HCT116 (cell line): ENCODE measurements at regions not wholly inside any gene's neighbourhood (a gene's known extent, or its start where the extent isn't known, plus 50 kb on each side); places are given as distances from the start of the nearest gene placed in this dataset.

ENCODE experiments used
- ATAC-seq: fragments of 200-7000 bp; cut with Tn5 transposase; 2 replicates; pipeline ENCODE4 v1.9.1; 2020; ENCODE audit warnings: mild to moderate bottlenecking, moderate library complexity
- BruUV-seq: library from RNA; stranded (reverse); fragments of 400-500 nt; replicated peaks from 2 replicates; lab custom pipeline; 2021; lab: Mats Ljungman, UMichigan
- CTCF ChIA-PET: fragments of 300-600 bp; sonication (Branson Sonifier 250); formaldehyde crosslinking; loops from one replicate; lab custom pipeline; 2021; ENCODE audit warnings: antibody characterized with exemption; lab: Charles Lee
- POLR2A ChIA-PET: fragments of 300-600, 350-600 bp; sonication (Branson Sonifier 250); formaldehyde crosslinking; loops from one replicate; lab custom pipeline; 2021; ENCODE audit warnings: antibody characterized with exemption; lab: Charles Lee
- RAD21 ChIA-PET, 2 experiments: fragments of 300-600 bp; sonication (Branson Sonifier 250); formaldehyde crosslinking; loops; one replicate each; lab custom pipeline; 2023; ENCODE audit warnings: low total read pairs in 2 of 2; ENCODE audit not compliant: uncharacterized antibody in 2 of 2, unreplicated experiment in 2 of 2, low non-redundant PET in 1 of 2; lab: Charles Lee
- DNase-seq: peaks from one replicate; pipeline ENCODE4 v3.0.0-alpha.2; 2010; ENCODE audit warnings: low read depth, low spot score
- H2AFZ ChIP-seq: fragments of 200-600 bp; shearing (Covaris generic), sonication (generic); 2 replicates; pipeline ENCODE4 v1.6.1; 2017; ENCODE audit warnings: low read depth, mixed run types, mixed read lengths, antibody characterized with exemption, low read length; ENCODE audit not compliant: poor library complexity, severe bottlenecking
- H3K27ac ChIP-seq: 2 replicates; pipeline ENCODE4 v1.5.1; 2012; ENCODE audit warnings: low read depth, low read length
- H3K27me3 ChIP-seq: fragments of 200-600 bp; sonication (generic); 2 replicates; pipeline ENCODE4 v1.6.1; 2016; ENCODE audit warnings: mixed run types, low read length, mixed read lengths; ENCODE audit not compliant: insufficient read depth
- H3K36me3 ChIP-seq, 2 experiments: fragments of 200-500 bp in 1 of 2; fragments of 200-600 bp in 1 of 2; sonication (Bioruptor generic) in 1 of 2; sonication (generic) in 1 of 2; 2 replicates each; pipeline versions ENCODE4 v1.5.1 to v1.6.1; 2014 to 2016; ENCODE audit warnings: low read length in 2 of 2, inconsistent platforms in 1 of 2, mixed read lengths in 1 of 2, mixed run types in 1 of 2; ENCODE audit not compliant: insufficient read depth in 2 of 2, control insufficient read depth in 1 of 2
- H3K4me1 ChIP-seq, 2 experiments: fragments of 200-600 bp in 1 of 2; sonication (generic) in 1 of 2; 2 replicates each; pipeline versions ENCODE4 v1.5.1 to v1.6.1; 2012 to 2017; ENCODE audit warnings: low read length in 2 of 2, inconsistent platforms in 1 of 2, mild to moderate bottlenecking in 1 of 2, mixed read lengths in 1 of 2, mixed run types in 1 of 2, moderate library complexity in 1 of 2; ENCODE audit not compliant: insufficient read depth in 2 of 2, control insufficient read depth in 1 of 2
- H3K4me2 ChIP-seq: fragments of 200-600 bp; sonication (generic); 2 replicates; pipeline ENCODE4 v1.6.1; 2017; ENCODE audit warnings: mixed run types, low read length, mixed read lengths
- H3K4me3 ChIP-seq, 2 experiments: fragments of 200-600 bp in 1 of 2; sonication (generic) in 1 of 2; replicated peaks in 1 of 2; 2 replicates each; pipeline ENCODE4 v1.5.1; 2011 to 2016; ENCODE audit warnings: low read length in 2 of 2, control low read depth in 1 of 2, low read depth in 1 of 2, mild to moderate bottlenecking in 1 of 2, mixed read lengths in 1 of 2, mixed run types in 1 of 2
- H3K79me2 ChIP-seq: fragments of 200-600 bp; sonication (generic); 2 replicates; pipeline ENCODE4 v1.6.1; 2017; ENCODE audit warnings: mild to moderate bottlenecking, mixed run types, low read length, moderate library complexity, mixed read lengths; ENCODE audit not compliant: insufficient read depth
- H3K9ac ChIP-seq: fragments of 200-600 bp; sonication (generic); 2 replicates; pipeline ENCODE4 v1.6.1; 2016; ENCODE audit warnings: low read length, mixed read lengths
- H3K9me2 ChIP-seq: fragments of 200-600 bp; sonication (generic), shearing (Covaris generic); 2 replicates; pipeline ENCODE4 v1.6.1; 2017; ENCODE audit warnings: mixed run types, mild to moderate bottlenecking, moderate library complexity; ENCODE audit not compliant: insufficient read depth
- H3K9me3 ChIP-seq, 2 experiments: fragments of 200-500 bp in 1 of 2; fragments of 200-600 bp in 1 of 2; sonication (Bioruptor generic) in 1 of 2; sonication (generic) in 1 of 2; 2 replicates each; pipeline ENCODE4 v1.6.1; 2014 to 2017; ENCODE audit warnings: low read length in 2 of 2, mixed read lengths in 2 of 2, inconsistent platforms in 1 of 2, low read depth in 1 of 2, mild to moderate bottlenecking in 1 of 2, mixed run types in 1 of 2, moderate library complexity in 1 of 2; ENCODE audit not compliant: control insufficient read depth in 1 of 2, insufficient read depth in 1 of 2
- H4K20me1 ChIP-seq: fragments of 200-600 bp; sonication (generic), shearing (Covaris generic); 2 replicates; pipeline ENCODE4 v1.6.1; 2017; ENCODE audit warnings: mixed run types, mild to moderate bottlenecking, moderate library complexity; ENCODE audit not compliant: insufficient read depth
- ATF3 ChIP-seq: IDR thresholded peaks from 2 replicates; pipeline ENCODE4 v1.6.1; 2012
- CBX3 ChIP-seq: IDR thresholded peaks from 2 replicates; pipeline ENCODE4 v1.6.1; 2012; ENCODE audit warnings: low read depth
- CEBPB ChIP-seq: IDR thresholded peaks from 2 replicates; pipeline ENCODE4 v1.6.1; 2012; ENCODE audit warnings: low read depth
- ELF1 ChIP-seq: IDR thresholded peaks from 2 replicates; pipeline ENCODE4 v1.6.1; 2012; ENCODE audit warnings: low read depth, borderline replicate concordance
- EZH2phosphoT487 ChIP-seq: fragments of 200-600 bp; IDR thresholded peaks from 2 replicates; pipeline ENCODE4 v1.6.1; 2018; ENCODE audit warnings: antibody characterized with exemption, borderline replicate concordance
- JUND ChIP-seq: IDR thresholded peaks from 2 replicates; pipeline ENCODE4 v1.6.1; 2012
- POLR2AphosphoS5 ChIP-seq: IDR thresholded peaks from 2 replicates; pipeline ENCODE4 v1.6.1; 2011; ENCODE audit warnings: mild to moderate bottlenecking, low read depth, low read length, moderate library complexity
- RAD21 ChIP-seq: IDR thresholded peaks from 2 replicates; pipeline ENCODE4 v1.6.1; 2012; ENCODE audit warnings: low read depth, mild to moderate bottlenecking
- REST ChIP-seq: IDR thresholded peaks from 2 replicates; pipeline ENCODE4 v1.6.1; 2012; ENCODE audit warnings: low read depth
- SP1 ChIP-seq: IDR thresholded peaks from 2 replicates; pipeline ENCODE4 v1.6.1; 2012; ENCODE audit warnings: low read depth
- SRF ChIP-seq: IDR thresholded peaks from 2 replicates; pipeline ENCODE4 v1.6.1; 2012; ENCODE audit warnings: low read depth
- ZBTB33 ChIP-seq: IDR thresholded peaks from 2 replicates; pipeline ENCODE4 v1.6.1; 2011; ENCODE audit warnings: mild to moderate bottlenecking, low read length, moderate library complexity; ENCODE audit not compliant: insufficient replicate concordance; ENCODE audit errors: extremely low read depth
- ZFX ChIP-seq: fragments of 450-650 bp; IDR thresholded peaks from 2 replicates; pipeline ENCODE4 v1.6.1; 2017
- intact Hi-C: fragments of 100-400 bp; cut with micrococcal nuclease; formaldehyde crosslinking; loops from 2 replicates; pipeline ENCODE4 v1.10.0; 2022
- TF ChIP-seq, protein P1 (sequence below), 3 experiments: fragments of 200-600 bp in 1 of 3; sonication (generic) in 1 of 3; IDR thresholded peaks in 2 of 3; conservative IDR thresholded peaks in 1 of 3; 2 replicates each; pipeline ENCODE4 v1.5.1; 2012 to 2017; ENCODE audit warnings: low read depth in 2 of 3, low read length in 2 of 3, antibody characterized with exemption in 1 of 3, borderline replicate concordance in 1 of 3, control low read depth in 1 of 3, mild to moderate bottlenecking in 1 of 3, mixed read lengths in 1 of 3, mixed run types in 1 of 3, moderate library complexity in 1 of 3; ENCODE audit not compliant: insufficient read depth in 1 of 3

DNA sequence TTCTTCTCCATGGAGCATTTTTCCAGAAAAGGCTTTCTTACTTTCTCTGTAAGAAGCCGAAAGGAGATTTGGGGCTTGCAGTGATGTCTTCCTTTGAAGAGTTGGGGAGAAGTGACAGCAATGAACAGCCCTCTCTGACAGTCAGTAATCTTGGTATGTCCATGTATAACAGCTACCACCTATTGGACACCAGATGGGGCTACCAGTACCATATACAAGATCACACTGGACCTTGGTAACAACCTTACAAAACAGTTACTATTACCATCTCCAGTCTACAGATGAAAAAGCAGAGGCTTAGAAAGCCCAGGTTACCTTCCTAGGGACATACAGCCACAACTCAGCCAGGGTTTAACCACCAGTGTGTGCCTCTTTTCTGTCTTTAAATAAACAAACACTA lies 272.7 kb upstream of the TRPC7 start:
- TF ChIP-seq RAD21 = 0 out of 2 replicates have a peak, but pooled peaks have one; percentile 5
- TF ChIP-seq, protein P1, sequence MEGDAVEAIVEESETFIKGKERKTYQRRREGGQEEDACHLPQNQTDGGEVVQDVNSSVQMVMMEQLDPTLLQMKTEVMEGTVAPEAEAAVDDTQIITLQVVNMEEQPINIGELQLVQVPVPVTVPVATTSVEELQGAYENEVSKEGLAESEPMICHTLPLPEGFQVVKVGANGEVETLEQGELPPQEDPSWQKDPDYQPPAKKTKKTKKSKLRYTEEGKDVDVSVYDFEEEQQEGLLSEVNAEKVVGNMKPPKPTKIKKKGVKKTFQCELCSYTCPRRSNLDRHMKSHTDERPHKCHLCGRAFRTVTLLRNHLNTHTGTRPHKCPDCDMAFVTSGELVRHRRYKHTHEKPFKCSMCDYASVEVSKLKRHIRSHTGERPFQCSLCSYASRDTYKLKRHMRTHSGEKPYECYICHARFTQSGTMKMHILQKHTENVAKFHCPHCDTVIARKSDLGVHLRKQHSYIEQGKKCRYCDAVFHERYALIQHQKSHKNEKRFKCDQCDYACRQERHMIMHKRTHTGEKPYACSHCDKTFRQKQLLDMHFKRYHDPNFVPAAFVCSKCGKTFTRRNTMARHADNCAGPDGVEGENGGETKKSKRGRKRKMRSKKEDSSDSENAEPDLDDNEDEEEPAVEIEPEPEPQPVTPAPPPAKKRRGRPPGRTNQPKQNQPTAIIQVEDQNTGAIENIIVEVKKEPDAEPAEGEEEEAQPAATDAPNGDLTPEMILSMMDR (IDR thresholded peaks at IDR 0.05 in 2 of 3, conservative IDR thresholded peaks at IDR 0.05 in 1 of 3; ENCODE audit: borderline replicate concordance in 1 of 3, insufficient read depth in 1 of 3, low read depth in 2 of 3, low read length in 2 of 3) = peak in 1 of 3 experiments; percentile 14; a peak in 1 of 6 replicates
- TF ChIP-seq SRF = no peak
- TF ChIP-seq, all 23 proteins: peak for 2

DNA sequence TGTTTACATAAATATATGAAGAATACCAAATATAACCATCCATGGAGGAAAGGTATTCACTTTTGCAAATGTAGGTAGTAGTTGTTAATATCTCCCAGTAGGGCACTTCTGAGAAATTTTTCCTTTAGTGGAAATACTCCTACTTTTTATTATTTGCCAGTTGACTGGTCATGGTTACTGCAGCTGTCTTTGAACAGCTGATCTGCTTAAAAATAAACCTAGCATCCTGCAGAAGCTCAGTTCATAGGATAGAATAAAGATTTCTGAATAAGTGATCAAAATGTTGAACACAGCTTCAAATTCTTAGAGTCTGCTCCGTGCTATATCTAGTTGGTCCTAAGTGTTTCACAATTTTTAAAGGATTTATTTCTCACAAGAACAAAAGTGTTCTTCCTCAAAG lies 270.7 kb upstream of the TRPC7 start:
- Histone ChIP-seq H3K9me2 (no peaks in the 10 kb centered on the region), H3K4me1 (no peaks in the 10 kb centered on the region), H3K27me3 (peaks cover 20% of the 10 kb centered on the region; the same call in 1 of the 2 replicates), H3K27ac (no peak overlapping the region), H2AFZ (no peak overlapping the region), H3K79me2 (no peaks in the 10 kb centered on the region), H4K20me1 (no peaks in the 10 kb centered on the region), H3K36me3 (no peaks in the 10 kb centered on the region), H3K4me2 (no peak overlapping the region), H3K9ac (no peak overlapping the region), H3K9me3 (no peaks in the 10 kb centered on the region), H3K4me3 (no peak overlapping the region)
- no peak for ATAC-seq
- no TSS peak for BruUV-seq
- intact Hi-C loops = no loop called here
- RAD21 ChIA-PET = no interaction called here
- POLR2A ChIA-PET = no interaction called here
- no peak for DNase-seq
- CTCF ChIA-PET = no interaction called here
- TF ChIP-seq JUND (no peak), ELF1 (no peak), CEBPB (no peak), REST (no peak), SP1 (no peak), ZFX (no peak), ZBTB33 (no peak), CBX3 (no peak), ATF3 (no peak), EZH2phosphoT487 (no peak), POLR2AphosphoS5 (no peak)

More for the DNA sequence above, 272.7 kb upstream of the TRPC7 start:
- DNase-seq (no peak), ATAC-seq (no peak)
- H3K9ac ChIP-seq = no peak overlapping the region
- no peaks in the 10 kb centered on the region for H3K9me2 ChIP-seq
- no peak overlapping the region for H2AFZ ChIP-seq
- H3K9me3 ChIP-seq = no peaks in the 10 kb centered on the region
- no peak overlapping the region for H3K27ac ChIP-seq
- CTCF ChIA-PET = no interaction called here
- POLR2A ChIA-PET = no interaction called here
- H3K79me2 ChIP-seq = no peaks in the 10 kb centered on the region
- no peak overlapping the region for H3K4me3 ChIP-seq
- no peaks in the 10 kb centered on the region for H4K20me1 ChIP-seq
- H3K4me1 ChIP-seq = no peaks in the 10 kb centered on the region
- intact Hi-C loops = no loop called here
- RAD21 ChIA-PET = no interaction called here
- no TSS peak for BruUV-seq
- no peak overlapping the region for H3K4me2 ChIP-seq
- H3K36me3 ChIP-seq = no peaks in the 10 kb centered on the region
- H3K27me3 ChIP-seq = peaks cover 18% of the 10 kb centered on the region; the same call in 1 of the 2 replicates
